Fibroblast of pulmonary artery (primary cell): ENCODE measurements at regions not wholly inside any gene's neighbourhood (a gene's known extent, or its start where the extent isn't known, plus 50 kb on each side); places are given as distances from the start of the nearest gene placed in this dataset.

Source experiments
- DNase-seq: peaks from one replicate; pipeline ENCODE4 v3.0.0-alpha.2; 2010; ENCODE audit warnings: low read depth
- H3K4me3 ChIP-seq: replicated peaks from 2 replicates; pipeline ENCODE4 v1.5.1; 2011; ENCODE audit warnings: low read depth, mild to moderate bottlenecking, control low read depth, low read length, moderate library complexity
- TF ChIP-seq, protein P1 (sequence below): IDR thresholded peaks from 2 replicates; pipeline ENCODE4 v1.5.1; 2011; ENCODE audit warnings: mild to moderate bottlenecking, control low read depth, low read length, inconsistent platforms; ENCODE audit errors: missing control alignments

DNA sequence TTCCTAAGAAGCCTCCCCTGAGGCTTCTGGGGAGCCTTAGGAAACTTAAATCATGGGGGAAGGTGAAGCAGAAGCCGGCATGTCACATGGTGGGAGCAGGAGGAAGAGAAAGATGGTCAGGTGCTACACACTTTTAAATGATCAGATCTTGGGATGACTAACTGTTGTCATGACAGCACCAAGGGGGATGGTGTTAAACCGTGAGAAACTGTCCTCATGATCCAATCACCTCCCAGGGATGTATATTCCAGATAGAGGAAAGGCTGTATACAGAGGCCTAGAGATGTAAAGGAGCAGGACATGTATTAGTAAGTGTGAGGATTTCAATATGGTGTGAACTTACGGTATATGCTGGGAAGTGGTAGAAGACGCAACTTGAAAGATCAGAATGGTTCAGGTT lies 121.1 kb downstream of the CAND1 start:
- H3K4me3 ChIP-seq: no peak overlapping the region
- TF ChIP-seq, protein P1, sequence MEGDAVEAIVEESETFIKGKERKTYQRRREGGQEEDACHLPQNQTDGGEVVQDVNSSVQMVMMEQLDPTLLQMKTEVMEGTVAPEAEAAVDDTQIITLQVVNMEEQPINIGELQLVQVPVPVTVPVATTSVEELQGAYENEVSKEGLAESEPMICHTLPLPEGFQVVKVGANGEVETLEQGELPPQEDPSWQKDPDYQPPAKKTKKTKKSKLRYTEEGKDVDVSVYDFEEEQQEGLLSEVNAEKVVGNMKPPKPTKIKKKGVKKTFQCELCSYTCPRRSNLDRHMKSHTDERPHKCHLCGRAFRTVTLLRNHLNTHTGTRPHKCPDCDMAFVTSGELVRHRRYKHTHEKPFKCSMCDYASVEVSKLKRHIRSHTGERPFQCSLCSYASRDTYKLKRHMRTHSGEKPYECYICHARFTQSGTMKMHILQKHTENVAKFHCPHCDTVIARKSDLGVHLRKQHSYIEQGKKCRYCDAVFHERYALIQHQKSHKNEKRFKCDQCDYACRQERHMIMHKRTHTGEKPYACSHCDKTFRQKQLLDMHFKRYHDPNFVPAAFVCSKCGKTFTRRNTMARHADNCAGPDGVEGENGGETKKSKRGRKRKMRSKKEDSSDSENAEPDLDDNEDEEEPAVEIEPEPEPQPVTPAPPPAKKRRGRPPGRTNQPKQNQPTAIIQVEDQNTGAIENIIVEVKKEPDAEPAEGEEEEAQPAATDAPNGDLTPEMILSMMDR: no peak
- no peak for DNase-seq

DNA sequence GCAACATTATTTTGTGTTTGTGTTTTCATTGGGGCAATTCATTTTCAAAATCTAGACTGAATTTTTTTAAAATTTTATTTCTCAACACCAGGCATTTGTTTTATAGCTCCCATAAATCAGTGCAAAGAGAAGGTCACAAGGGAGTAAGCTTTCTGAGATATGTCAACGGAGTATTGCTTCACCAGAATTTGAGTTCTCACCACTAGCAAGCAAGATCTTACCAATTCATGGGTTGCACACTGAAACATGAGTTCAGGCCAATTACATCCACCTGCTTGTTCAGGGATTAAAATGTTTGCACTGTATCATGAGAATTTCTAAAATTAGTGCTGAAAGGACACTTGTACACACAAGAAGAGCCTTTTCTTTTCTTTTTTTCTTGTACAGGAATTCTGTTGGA lies 121.9 kb downstream of the CAND1 start:
- TF ChIP-seq, protein P1: no peak
- no peak overlapping the region for H3K4me3 ChIP-seq
- DNase-seq: no peak

DNA sequence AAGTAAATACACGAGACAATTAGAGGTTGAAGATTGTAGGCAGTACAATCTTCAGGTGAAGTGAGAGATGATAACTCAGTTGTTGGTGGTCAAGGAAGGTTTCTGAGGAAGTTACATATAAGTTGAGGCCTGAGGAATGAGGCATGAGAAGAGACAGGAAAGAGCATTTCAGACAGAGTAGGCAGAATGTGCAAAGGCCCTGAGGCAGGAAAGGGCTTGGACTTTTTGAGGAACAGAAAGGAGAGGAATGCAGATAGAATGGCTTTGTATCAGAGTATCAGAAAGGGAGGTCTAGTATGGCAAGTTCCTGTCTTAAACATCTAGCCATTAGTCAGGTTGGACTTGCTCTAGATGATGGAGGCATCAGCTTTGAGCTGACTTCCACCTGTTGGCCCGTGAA lies 122.5 kb downstream of the CAND1 start:
- no peak for DNase-seq

DNA sequence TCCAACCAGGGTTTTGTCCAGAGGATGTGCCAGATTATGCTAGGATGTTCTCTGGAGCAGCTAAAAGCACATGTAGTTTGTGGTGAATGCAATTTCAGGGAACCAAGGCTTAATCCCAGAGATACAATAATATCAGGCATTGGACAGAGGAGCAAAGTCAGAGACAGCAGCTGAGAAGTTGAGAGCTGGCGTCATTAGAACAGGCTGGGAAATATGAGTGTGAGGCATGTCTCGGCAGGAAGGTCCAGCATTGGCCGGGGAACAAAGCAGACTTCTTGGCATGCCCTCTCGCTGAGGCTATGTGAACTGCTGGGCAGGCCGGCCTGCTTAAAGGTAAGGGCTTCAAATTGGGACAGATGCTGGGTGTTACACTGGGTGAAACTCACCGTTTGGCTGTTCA lies 125.4 kb downstream of the CAND1 start:
- no peak overlapping the region for H3K4me3 ChIP-seq
- TF ChIP-seq, protein P1: peak; percentile 28
- DNase-seq: peak; percentile 59

More for the DNA sequence above, 122.5 kb downstream of the CAND1 start:
- H3K4me3 ChIP-seq: no peak overlapping the region
- TF ChIP-seq, protein P1: no peak

DNA sequence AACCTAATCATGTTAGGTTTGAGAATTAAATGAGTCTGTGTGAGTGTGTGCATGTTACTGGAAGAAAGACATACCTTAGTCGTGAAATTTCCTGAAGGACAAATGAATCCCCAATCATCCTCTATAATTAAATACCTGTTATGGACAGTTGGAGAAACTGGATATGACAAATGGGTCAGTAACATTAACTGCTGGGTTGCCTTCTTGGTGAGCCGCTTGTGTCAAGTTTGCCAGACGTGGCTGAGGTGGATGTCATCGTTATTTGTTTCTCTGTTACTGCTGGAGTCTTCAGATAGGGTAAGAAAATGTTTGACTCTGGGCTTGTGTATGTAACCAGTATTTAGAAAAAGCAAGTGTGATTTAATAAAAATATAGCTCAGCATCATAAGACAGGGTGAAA lies 131.6 kb downstream of the CAND1 start:
- H3K4me3 ChIP-seq: no peak overlapping the region
- TF ChIP-seq, protein P1: no peak
- DNase-seq: no peak

DNA sequence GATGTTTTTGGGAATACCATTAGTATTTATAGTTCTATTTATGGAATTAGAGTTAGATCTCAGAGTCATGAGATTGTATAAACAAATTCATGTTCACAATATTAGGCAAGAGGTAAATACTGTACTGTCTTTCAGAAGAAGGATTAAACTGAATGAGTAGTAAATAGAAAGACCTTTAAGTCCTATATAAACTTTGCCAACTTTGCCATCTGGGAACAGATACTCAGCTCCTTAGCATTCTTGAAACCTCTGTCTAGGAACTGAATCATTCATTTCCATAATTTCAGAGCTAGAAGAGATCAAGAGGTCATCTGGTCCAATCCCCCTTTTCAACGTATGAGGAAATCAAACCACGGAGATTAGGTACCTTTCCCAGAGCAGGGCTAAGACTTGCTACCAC lies 141.1 kb downstream of the CAND1 start:
- DNase-seq: no peak
- H3K4me3 ChIP-seq: no peak overlapping the region
- TF ChIP-seq, protein P1: no peak

DNA sequence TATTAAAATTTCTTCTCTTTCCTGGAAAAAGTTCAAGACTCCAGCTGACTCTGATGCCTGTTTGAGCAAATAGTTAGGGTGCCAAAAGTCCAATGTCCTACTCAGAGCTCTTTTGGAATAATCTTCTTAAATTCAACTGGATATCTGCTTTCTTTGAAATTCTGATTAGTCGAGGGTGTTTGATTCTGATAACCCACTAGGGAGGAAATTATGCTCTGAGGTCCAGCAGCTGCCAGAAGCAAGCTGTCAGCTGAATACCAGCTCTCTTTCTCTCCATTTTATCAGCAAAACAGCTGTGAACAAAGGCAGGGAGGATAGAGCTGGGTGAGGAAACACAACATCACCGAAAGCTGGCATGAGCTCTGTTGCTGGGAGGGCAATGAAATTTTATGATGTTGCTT lies 141.5 kb downstream of the CAND1 start:
- TF ChIP-seq, protein P1: no peak
- no peak for DNase-seq
- no peak overlapping the region for H3K4me3 ChIP-seq
